Thyroid gland (tissue), 4 donors: ENCODE measurements at regions not wholly inside any gene's neighbourhood (a gene's known extent, or its start where the extent isn't known, plus 50 kb on each side); places are given as distances from the start of the nearest gene placed in this dataset.

Experiments used
- CTCF ChIP-seq, 6 experiments: fragments of 200-600 bp in 3 of 6; fragments of 450-650 bp in 3 of 6; sonication (generic) in 3 of 6; IDR thresholded peaks; one replicate each; pipeline ENCODE4 v1.5.1; 2016 to 2019; ENCODE audit warnings: antibody characterized with exemption in 6 of 6, mild to moderate bottlenecking in 2 of 6, inconsistent platforms in 1 of 6, moderate library complexity in 1 of 6
- POLR2A ChIP-seq, 2 donors: fragments of 450-650 bp; IDR thresholded peaks; one replicate each; pipeline ENCODE4 v1.6.1; 2017; ENCODE audit warnings: antibody characterized with exemption in 2 of 2, mild to moderate bottlenecking in 2 of 2, moderate library complexity in 1 of 2

DNA sequence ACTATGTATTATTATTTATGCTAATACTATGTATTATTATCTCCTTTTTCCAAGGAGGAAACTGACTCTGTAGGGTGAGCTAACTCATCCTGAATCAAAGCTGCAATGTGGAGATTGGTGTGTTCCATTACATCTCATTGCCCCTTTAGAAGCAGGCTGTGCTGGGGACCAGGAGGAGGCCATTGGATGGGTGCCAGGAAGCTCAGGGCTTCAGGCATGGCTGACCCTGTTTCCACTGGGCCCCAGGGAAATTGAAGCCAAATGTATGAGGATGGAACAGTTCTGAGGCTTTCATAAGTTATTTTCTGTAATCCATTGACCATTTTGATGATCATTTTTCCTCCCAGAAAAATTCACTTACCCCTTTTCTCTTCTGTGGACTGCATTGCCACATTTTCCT is 418.8 kb upstream of the ZFP42 start:
- no peak for TF ChIP-seq CTCF (IDR thresholded peaks at IDR 0.05)
- no peak for TF ChIP-seq POLR2A (IDR thresholded peaks at IDR 0.05)
